ENCODE measurements at regions not wholly inside any gene's neighbourhood (a gene's known extent, or its start where the extent isn't known, plus 50 kb on each side); places are given as distances from the start of the nearest gene placed in this dataset.
"Not testable (repeated sequence)": the region's sequence is repeated elsewhere in the genome, so short reads cannot be mapped to it uniquely, and the experiment has no call there.

DNA sequence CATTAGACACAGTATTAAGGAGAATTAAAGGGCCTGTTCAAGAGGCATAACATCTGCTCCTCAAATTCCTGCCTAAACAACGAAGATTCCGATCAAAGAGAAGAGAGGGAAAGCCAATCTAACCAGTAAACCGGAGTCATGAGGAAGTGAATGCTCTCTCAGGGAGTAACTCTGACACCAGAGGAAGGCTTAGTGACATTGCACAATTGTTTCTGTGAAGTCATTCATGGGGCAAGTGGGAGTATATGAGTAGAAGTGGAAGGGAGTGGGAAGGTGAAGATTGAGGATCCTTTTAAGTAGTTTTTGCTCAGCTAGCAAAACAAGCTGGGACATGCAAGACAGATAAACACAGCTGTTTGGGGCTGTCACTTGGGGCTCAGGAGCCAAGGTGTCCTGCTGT, 136.4 kb upstream of the FAM174A start:
- not testable (repeated sequence) for H3K36me3 ChIP-seq (ENCODE audit: control insufficient read depth, insufficient read depth, low read length); H3K4me1 ChIP-seq (ENCODE audit: control insufficient read depth, insufficient read depth, low read length); DNase-seq (ENCODE audit: low read depth, low spot score); H3K9me3 ChIP-seq (ENCODE audit: control insufficient read depth, insufficient read depth, low read length); H3K27ac ChIP-seq (ENCODE audit: low read length); H3K27me3 ChIP-seq (ENCODE audit: control insufficient read depth, insufficient read depth, low read length); H3K4me3 ChIP-seq (ENCODE audit: low read length)
- no CpG with 5 or more reads among the region's 3 CpGs for WGBS (ENCODE audit: insufficient coverage, insufficient read length)

DNA sequence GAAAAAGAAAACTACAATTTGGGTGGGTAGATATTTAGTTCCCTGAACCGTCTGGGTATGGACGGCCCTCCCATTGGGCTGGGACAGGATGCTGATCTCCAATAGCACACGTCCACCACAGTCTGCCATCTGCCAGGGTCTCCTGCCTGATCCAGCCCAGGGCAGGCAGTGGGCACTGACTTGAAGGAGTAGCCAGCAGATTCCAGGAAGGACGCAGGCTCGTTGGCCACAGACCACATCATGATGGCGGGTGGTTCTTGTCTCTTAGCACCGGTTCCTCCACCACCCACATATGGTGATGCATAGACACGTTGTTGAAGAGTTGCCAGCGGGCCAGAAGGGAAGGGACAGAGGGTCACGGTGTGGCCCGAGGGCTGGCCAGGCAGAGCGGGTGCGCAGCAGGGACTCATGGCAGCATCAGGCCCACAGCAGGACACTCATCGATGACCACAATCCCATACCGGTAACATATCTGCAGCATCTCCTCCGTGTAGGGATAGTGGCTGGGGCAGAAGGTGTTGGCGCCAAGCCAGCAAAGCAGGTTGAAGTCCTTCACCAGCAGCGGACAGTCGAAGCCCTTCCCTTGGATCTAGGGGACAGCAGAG, 155.8 kb upstream of the FAM174A start:
- not testable (repeated sequence) for DNase-seq (ENCODE audit: low read depth, low spot score); H3K27ac ChIP-seq (ENCODE audit: low read length); H3K9me3 ChIP-seq (ENCODE audit: control insufficient read depth, insufficient read depth, low read length); H3K36me3 ChIP-seq (ENCODE audit: control insufficient read depth, insufficient read depth, low read length); H3K27me3 ChIP-seq (ENCODE audit: control insufficient read depth, insufficient read depth, low read length); H3K4me1 ChIP-seq (ENCODE audit: control insufficient read depth, insufficient read depth, low read length); H3K4me3 ChIP-seq (ENCODE audit: low read length)
- WGBS (ENCODE audit: insufficient coverage, insufficient read length), result no CpG with 5 or more reads among the region's 19 CpGs

- no CpG with 5 or more reads among the region's 5 CpGs for WGBS (ENCODE audit: insufficient coverage, insufficient read length)
- H3K27ac ChIP-seq (ENCODE audit: low read length), result not testable (repeated sequence)
These were observed 170.3 kb upstream of the FAM174A start for GRCh38 chr5:100364757-100365478.

DNA sequence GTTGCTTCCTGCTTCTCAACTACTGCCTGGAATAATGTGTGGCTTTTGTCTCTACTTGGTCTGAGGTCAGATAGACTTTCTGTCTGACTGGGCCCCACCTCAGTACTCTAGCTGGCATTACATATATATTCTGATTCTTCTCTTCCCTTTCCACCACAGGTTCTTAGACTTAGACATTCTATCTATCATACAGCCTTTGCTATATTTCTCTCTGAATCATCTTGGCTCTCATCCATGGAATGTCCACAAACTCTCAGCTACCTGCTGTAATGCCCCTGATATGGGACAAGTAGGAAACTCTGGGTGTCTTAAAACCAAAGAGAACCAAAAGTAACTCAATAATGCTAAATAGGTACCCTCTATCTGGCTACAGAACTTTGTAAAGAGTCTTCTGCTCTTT, 170.8 kb upstream of the FAM174A start:
- H3K27ac ChIP-seq (ENCODE audit: low read length); H3K36me3 ChIP-seq (ENCODE audit: control insufficient read depth, insufficient read depth, low read length); H3K4me1 ChIP-seq (ENCODE audit: control insufficient read depth, insufficient read depth, low read length); DNase-seq (ENCODE audit: low read depth, low spot score); H3K27me3 ChIP-seq (ENCODE audit: control insufficient read depth, insufficient read depth, low read length); H3K4me3 ChIP-seq (ENCODE audit: low read length); H3K9me3 ChIP-seq (ENCODE audit: control insufficient read depth, insufficient read depth, low read length): not testable (repeated sequence)

More at GRCh38 chr5:100364757-100365478, 170.3 kb upstream of the FAM174A start:
- not testable (repeated sequence) for H3K4me1 ChIP-seq (ENCODE audit: control insufficient read depth, insufficient read depth, low read length); DNase-seq (ENCODE audit: low read depth, low spot score); H3K9me3 ChIP-seq (ENCODE audit: control insufficient read depth, insufficient read depth, low read length); H3K4me3 ChIP-seq (ENCODE audit: low read length); H3K27me3 ChIP-seq (ENCODE audit: control insufficient read depth, insufficient read depth, low read length); H3K36me3 ChIP-seq (ENCODE audit: control insufficient read depth, insufficient read depth, low read length)

GRCh38 chr5:100359998-100360397, 175.2 kb upstream of the FAM174A start:
- not testable (repeated sequence) for H3K9me3 ChIP-seq (ENCODE audit: control insufficient read depth, insufficient read depth, low read length); H3K4me1 ChIP-seq (ENCODE audit: control insufficient read depth, insufficient read depth, low read length); H3K4me3 ChIP-seq (ENCODE audit: low read length); DNase-seq (ENCODE audit: low read depth, low spot score); H3K27me3 ChIP-seq (ENCODE audit: control insufficient read depth, insufficient read depth, low read length); H3K27ac ChIP-seq (ENCODE audit: low read length); H3K36me3 ChIP-seq (ENCODE audit: control insufficient read depth, insufficient read depth, low read length)
- no CpG with 5 or more reads among the region's 1 CpG for WGBS (ENCODE audit: insufficient coverage, insufficient read length)

GRCh38 chr5:100346269-100346668, 188.9 kb upstream of the FAM174A start:
- not testable (repeated sequence) for H3K4me1 ChIP-seq (ENCODE audit: control insufficient read depth, insufficient read depth, low read length); DNase-seq (ENCODE audit: low read depth, low spot score); H3K9me3 ChIP-seq (ENCODE audit: control insufficient read depth, insufficient read depth, low read length); H3K36me3 ChIP-seq (ENCODE audit: control insufficient read depth, insufficient read depth, low read length); H3K27me3 ChIP-seq (ENCODE audit: control insufficient read depth, insufficient read depth, low read length); H3K27ac ChIP-seq (ENCODE audit: low read length); H3K4me3 ChIP-seq (ENCODE audit: low read length)
- WGBS (ENCODE audit: insufficient coverage, insufficient read length), result no CpG with 5 or more reads among the region's 2 CpGs

DNA sequence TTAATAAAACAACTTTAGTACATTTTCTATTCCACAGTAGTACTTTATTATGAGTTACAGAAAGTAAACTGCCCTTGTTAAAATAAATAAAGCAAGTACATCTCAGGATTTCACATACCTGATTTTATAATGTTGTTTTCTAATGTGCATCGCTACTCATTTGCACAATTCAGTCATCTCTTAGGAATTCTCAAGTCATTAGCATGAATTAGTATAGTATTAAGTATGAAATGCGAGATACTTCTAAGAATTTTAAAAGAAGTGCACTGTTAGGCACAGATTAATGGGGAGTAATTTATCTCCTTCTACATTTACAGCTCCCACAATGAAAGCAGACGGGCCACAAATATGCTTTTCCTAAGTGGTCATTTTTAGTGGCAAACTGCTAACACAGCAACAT, 193.7 kb upstream of the FAM174A start:
- not testable (repeated sequence) for H3K36me3 ChIP-seq (ENCODE audit: control insufficient read depth, insufficient read depth, low read length); H3K4me1 ChIP-seq (ENCODE audit: control insufficient read depth, insufficient read depth, low read length); H3K27me3 ChIP-seq (ENCODE audit: control insufficient read depth, insufficient read depth, low read length); DNase-seq (ENCODE audit: low read depth, low spot score); H3K9me3 ChIP-seq (ENCODE audit: control insufficient read depth, insufficient read depth, low read length); H3K27ac ChIP-seq (ENCODE audit: low read length); H3K4me3 ChIP-seq (ENCODE audit: low read length)
- no CpG with 5 or more reads among the region's 3 CpGs for WGBS (ENCODE audit: insufficient coverage, insufficient read length)

DNA sequence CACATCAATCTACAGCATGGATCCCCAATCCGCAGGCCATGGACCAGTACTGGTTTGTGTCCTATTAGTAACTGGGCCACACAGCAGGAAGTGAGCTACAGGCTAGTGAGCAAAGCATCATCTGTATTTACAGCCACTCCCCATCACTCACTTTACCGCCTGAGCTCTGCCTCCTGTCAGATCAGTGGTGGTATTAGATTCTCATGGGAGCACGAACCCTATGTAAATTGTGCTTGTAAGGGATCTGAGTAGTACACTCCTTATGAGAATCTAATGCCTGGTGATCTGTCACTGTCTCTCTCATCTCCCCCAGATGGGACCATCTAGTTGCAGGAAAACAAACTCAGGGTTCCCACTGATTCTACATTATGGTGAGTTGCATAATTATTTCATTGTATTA, 212.7 kb upstream of the FAM174A start:
- DNase-seq (ENCODE audit: low read depth, low spot score), result no peak
- H3K4me3 ChIP-seq (ENCODE audit: low read length), result no peak overlapping the region
- no peaks in the 10 kb centered on the region for H3K4me1 ChIP-seq (ENCODE audit: control insufficient read depth, insufficient read depth, low read length)
- WGBS (ENCODE audit: insufficient coverage, insufficient read length), result no CpG with 5 or more reads among the region's 3 CpGs
- H3K36me3 ChIP-seq (ENCODE audit: control insufficient read depth, insufficient read depth, low read length), result no peaks in the 10 kb centered on the region
- no peak overlapping the region for H3K27ac ChIP-seq (ENCODE audit: low read length)
- H3K27me3 ChIP-seq (ENCODE audit: control insufficient read depth, insufficient read depth, low read length), result no peaks in the 10 kb centered on the region
- H3K9me3 ChIP-seq (ENCODE audit: control insufficient read depth, insufficient read depth, low read length), result no peaks in the 10 kb centered on the region

GRCh38 chr5:100319885-100320284, 215.3 kb upstream of the FAM174A start:
- H3K27ac ChIP-seq (ENCODE audit: low read length), result no peak overlapping the region
- no peaks in the 10 kb centered on the region for H3K9me3 ChIP-seq (ENCODE audit: control insufficient read depth, insufficient read depth, low read length)
- H3K27me3 ChIP-seq (ENCODE audit: control insufficient read depth, insufficient read depth, low read length), result no peaks in the 10 kb centered on the region
- no peak for DNase-seq (ENCODE audit: low read depth, low spot score)
- no CpG with 5 or more reads among the region's 2 CpGs for WGBS (ENCODE audit: insufficient coverage, insufficient read length)
- no peaks in the 10 kb centered on the region for H3K4me1 ChIP-seq (ENCODE audit: control insufficient read depth, insufficient read depth, low read length)
- H3K4me3 ChIP-seq (ENCODE audit: low read length), result no peak overlapping the region
- no peaks in the 10 kb centered on the region for H3K36me3 ChIP-seq (ENCODE audit: control insufficient read depth, insufficient read depth, low read length)

- no peaks in the 10 kb centered on the region for H3K9me3 ChIP-seq (ENCODE audit: control insufficient read depth, insufficient read depth, low read length)
These were observed 221.5 kb upstream of the FAM174A start for GRCh38 chr5:100313657-100314056.

GRCh38 chr5:100311806-100312205, 223.4 kb upstream of the FAM174A start:
- WGBS (ENCODE audit: insufficient coverage, insufficient read length), result no CpG with 5 or more reads among the region's 1 CpG
- no peaks in the 10 kb centered on the region for H3K27me3 ChIP-seq (ENCODE audit: control insufficient read depth, insufficient read depth, low read length)
- H3K27ac ChIP-seq (ENCODE audit: low read length), result no peak overlapping the region
- no peaks in the 10 kb centered on the region for H3K4me1 ChIP-seq (ENCODE audit: control insufficient read depth, insufficient read depth, low read length)
- DNase-seq (ENCODE audit: low read depth, low spot score), result no peak
- H3K9me3 ChIP-seq (ENCODE audit: control insufficient read depth, insufficient read depth, low read length), result no peaks in the 10 kb centered on the region
- H3K4me3 ChIP-seq (ENCODE audit: low read length), result no peak overlapping the region
- no peaks in the 10 kb centered on the region for H3K36me3 ChIP-seq (ENCODE audit: control insufficient read depth, insufficient read depth, low read length)

More at GRCh38 chr5:100313657-100314056, 221.5 kb upstream of the FAM174A start:
- Histone ChIP-seq H3K4me1 (ENCODE audit: control insufficient read depth, insufficient read depth, low read length) (no peaks in the 10 kb centered on the region), H3K4me3 (ENCODE audit: low read length) (no peak overlapping the region), H3K36me3 (ENCODE audit: control insufficient read depth, insufficient read depth, low read length) (no peaks in the 10 kb centered on the region), H3K27me3 (ENCODE audit: control insufficient read depth, insufficient read depth, low read length) (no peaks in the 10 kb centered on the region), H3K27ac (ENCODE audit: low read length) (no peak overlapping the region)
- DNase-seq (ENCODE audit: low read depth, low spot score), result no peak
- no CpG with 5 or more reads among the region's 1 CpG for WGBS (ENCODE audit: insufficient coverage, insufficient read length)
